ENCODE measurements at regions not wholly inside any gene's neighbourhood (a gene's known extent, or its start where the extent isn't known, plus 50 kb on each side); places are given as distances from the start of the nearest gene placed in this dataset.

DNA sequence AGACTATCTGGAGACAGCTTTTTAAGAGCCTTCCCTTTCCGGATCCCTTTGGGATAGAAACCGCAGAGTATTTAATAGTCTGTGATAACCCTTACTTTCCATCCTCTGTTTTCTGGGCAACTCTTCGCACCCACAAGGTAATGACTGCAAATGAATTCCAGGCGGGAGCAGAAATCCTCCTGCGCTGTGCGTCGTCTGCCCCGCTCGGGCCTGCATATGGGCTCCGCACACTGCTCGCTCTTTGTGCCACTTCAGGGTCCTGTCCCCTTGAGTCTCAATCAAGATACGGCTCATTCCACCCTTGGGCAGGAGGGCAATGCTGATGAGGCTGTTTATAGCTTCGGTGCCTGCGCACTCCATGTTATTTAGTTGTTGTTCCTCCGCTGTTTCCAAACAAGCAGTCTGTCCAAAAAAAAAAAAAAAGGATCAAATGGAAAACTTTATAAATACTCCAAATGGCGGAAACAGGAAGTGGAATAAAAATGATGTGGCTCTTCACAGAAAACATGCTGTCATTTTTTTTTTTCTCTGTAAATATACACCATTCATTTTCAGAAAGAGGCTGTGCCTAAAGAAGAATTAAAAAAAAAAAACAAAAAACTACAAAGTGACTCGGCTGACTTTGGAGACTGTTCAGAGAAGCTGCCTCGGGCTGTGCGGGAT, 169.6 kb upstream of the GMDS start:
- DNase-seq = peak; percentile 18

GRCh38 chr6:2412731-2413130, 167.3 kb upstream of the GMDS start:
- DNase-seq = no peak

- no peak for DNase-seq
Measured at GRCh38 chr6:2410656-2411380, 165.4 kb upstream of the GMDS start.

- no peak for DNase-seq
Measured at GRCh38 chr6:2407525-2407924, 162.1 kb upstream of the GMDS start.

DNA sequence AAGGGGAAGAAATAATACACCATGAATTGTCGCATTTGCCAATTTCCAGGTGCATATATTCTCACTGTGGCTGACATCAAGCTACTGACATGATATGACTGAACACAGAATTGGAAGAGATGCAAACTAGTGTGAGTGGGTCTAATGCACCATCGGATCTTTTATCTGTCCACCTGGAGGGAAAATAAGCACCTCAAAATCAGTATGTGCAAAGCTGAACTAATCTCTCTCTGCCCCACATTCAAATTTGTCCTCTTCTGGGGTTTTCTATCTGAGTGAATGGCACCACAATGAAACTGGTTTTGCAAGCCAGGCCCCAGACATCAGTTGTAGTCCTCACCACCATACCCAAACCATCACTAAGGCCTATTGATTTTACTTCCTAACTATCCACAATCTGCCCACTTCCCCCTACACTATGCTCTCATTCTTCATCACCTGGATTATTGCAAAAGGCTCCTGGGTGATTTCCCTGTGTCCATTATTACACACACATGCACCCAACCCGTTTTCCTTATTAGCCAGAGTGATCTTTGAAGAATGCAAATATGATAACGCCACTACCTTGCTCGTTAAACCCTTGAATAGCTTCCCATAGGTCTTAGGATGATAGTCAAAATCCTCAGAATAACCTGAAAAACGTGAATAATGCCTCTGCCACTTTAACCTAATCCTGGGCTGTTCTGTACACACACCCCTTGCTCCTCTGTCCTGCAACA, 159.0 kb upstream of the GMDS start:
- no peak for DNase-seq

GRCh38 chr6:2403546-2403945, 158.1 kb upstream of the GMDS start:
- DNase-seq = no peak

DNA sequence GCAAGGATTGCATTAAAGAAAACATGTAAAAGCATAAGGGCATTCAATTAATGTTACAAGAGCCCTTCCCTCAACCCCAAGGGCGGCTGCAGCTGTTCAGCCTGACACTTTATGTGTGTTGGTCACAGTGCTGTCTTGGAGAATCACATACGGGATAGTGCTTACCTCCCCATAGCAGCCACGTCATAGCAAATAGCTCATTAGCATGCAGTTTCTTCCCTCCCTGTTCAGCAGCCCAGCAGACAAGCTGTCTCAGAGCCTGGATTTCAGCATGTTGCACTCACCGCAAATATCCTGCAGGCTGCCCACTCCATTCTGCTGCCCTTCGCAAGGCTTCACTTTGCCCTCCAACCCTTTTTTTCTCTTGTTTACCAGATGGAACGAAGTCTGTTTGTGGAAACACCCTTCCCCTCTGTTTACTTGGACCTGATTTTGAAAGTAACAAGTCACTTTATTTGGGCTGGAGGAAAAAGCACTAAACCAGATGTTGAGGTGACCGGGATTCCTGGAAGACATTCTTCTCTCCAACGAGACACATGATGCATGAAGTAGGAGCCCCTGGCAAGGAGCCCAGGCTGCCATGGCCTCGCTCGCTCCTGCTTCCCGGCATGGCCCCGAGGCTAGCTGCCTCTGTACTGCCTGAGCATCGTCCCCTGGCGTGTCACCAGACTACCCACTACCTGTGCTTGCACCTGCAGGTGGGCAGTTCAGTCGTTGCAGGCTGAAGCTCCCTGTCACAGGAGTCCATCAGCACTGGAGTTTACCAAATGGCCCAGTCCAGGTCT, 151.6 kb upstream of the GMDS start:
- DNase-seq = peak; percentile 78

DNA sequence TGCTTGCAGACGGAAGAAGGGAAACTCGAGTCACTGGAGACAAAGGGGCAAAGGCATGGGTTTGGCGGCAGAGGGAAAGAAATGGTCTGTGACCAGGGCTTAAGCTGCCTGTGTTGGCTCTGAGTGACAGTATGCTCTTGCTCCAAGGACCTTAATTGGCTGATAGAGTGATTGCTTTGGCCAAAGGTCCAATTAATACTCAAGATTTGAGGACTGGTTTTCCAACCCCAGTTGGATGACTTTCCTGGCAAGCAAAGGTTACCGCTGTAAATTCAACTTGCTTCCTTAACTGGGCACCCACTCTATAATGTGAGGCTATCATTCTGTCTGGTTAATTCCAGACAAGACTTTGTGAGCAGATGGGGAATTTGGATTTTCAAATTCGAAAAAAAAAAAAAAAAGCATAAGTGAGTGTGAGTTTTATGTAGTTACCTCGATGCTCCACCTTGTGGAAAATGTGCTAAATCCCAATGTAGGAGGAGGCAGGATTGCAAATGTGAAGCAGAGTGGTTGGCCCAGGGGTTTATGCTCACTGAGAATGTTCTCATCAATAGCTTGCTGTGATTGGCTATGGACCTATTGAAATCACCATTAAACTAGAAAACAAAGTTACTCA, 150.7 kb upstream of the GMDS start:
- DNase-seq = peak; percentile 48

GRCh38 chr6:2388554-2389324, 143.3 kb upstream of the GMDS start:
- no peak for DNase-seq

DNA sequence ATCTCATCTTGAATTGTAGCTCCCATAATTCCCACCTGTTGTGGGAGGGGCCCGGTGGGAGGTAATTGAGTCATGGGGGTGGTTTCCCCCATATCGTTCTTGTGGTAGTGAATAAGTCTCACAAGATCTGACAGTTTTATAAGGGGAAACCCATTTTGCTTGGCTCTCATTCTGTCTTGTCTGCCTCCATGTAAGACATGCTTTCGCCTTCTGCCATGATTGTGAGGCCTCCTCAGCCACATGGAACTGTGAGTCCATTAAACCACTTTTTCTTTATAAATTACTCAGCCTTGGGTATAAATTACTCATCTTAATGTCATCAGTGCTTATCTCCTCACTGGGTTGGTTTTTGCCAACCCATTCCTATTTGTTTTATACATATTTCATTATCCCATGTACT, 142.0 kb upstream of the GMDS start:
- no peak for DNase-seq

DNA sequence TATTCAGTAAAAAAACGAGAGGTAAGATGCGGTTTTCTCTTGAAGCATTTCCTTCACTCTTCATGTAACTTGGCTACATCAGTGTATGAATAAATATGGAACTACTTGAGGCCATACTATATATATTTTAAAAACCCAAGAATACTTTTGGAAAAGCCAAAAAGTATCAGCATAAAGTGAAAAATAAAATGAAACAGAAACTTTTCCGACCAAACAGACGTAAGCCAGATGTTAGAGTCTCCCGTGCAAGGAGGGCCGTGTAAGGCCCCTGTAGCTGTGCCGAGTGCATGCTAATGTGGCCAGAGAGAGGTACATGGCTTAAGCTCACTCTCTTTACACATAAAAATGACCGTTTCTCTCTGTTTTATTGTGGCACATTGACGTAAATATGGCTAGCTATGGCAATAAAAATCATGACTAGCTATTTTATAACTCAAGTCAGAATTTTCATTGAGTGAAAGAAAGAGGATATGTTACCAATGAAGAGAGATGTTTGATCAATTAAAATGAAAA, 140.1 kb upstream of the GMDS start:
- DNase-seq = peak; percentile 34

DNA sequence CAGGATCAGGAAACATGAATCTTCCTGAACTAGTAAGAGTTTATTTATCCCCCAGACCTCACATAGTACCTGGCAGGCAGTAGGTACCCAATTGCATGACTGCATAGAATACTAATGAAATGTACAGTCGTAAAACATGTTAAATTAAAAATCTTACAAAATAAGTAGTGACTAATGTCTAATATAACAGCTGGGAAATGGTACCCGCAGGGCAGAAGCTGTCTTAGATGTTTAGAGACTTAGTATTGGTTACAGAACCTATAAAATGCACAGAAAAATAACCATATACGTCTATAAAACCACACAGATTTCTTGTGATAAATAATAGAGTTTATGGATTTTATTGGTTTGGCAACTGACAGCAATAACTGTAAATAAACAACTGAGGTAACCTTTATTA, 139.1 kb upstream of the GMDS start:
- no peak for DNase-seq

DNA sequence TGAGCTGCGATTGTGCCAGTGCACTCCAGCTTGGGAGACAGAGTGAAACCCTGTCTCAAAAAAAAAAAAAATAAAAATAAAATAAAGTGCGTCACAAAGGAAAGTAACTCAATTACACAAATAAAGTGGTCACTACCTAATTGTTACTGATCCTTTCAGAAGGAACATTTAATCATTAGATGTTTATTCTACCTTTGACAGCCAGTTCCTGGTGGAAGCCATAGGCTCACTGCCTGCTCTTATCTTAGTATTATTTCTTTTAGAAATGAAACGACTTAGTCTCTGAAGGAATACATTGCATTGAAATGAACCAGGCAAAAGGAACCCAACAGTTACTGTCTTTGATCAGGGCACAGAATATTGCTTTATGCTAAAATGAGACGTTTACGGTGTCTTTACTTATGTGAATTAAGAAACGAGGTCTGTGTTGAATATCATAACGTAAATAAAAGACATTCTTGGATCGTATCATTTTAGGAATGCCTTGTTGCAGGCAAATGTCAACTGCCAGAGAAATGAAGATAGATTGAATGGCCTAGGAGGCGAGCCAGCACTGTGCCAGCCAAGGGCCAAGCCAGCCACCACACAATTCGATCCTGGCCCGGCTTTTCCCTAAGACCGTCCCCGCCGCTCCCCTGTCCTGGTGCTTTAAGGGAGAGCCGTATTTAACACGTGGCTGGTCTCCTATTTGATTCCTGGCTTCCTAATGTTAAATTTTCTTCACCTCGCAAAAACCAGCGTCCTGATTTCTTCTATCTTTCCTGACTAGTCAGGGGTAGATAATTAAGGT, 136.7 kb upstream of the GMDS start:
- no peak for DNase-seq

DNA sequence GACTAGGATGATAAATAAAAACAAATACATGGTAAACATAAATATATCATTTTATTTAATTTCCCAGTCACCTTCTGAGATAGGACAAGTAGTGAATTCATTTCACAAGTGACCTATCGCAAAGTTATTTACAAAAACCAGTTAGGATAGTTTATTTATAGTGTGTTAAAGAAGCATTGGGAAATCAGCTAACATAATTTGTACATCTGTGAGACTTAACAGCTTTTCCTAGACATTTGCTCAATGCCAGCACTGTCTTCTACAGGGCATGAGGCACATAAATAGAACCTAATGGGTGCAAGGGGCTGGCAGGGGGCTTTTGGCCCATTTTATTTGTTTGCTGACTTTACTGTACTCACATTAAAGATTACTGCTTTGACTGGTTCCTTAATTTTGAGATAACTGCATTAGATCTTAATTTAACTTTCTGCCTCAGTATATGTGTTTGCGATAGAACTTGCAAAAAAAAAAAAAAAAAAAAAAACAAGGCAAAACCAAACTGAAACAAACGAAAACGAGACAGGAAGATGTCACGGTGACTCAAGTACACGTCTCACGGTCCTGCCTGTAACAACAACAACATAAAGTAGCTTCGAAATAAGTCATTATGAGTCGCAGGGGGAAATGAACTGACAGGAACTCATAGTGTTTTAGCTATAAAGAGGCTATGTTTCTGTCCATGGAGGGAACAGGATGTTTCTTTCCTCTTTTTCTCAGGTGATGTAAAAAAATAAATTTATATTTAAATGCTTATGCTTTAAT, 133.7 kb upstream of the GMDS start:
- DNase-seq = no peak

- DNase-seq = no peak
Measured at GRCh38 chr6:2378046-2378657, 132.7 kb upstream of the GMDS start.

DNA sequence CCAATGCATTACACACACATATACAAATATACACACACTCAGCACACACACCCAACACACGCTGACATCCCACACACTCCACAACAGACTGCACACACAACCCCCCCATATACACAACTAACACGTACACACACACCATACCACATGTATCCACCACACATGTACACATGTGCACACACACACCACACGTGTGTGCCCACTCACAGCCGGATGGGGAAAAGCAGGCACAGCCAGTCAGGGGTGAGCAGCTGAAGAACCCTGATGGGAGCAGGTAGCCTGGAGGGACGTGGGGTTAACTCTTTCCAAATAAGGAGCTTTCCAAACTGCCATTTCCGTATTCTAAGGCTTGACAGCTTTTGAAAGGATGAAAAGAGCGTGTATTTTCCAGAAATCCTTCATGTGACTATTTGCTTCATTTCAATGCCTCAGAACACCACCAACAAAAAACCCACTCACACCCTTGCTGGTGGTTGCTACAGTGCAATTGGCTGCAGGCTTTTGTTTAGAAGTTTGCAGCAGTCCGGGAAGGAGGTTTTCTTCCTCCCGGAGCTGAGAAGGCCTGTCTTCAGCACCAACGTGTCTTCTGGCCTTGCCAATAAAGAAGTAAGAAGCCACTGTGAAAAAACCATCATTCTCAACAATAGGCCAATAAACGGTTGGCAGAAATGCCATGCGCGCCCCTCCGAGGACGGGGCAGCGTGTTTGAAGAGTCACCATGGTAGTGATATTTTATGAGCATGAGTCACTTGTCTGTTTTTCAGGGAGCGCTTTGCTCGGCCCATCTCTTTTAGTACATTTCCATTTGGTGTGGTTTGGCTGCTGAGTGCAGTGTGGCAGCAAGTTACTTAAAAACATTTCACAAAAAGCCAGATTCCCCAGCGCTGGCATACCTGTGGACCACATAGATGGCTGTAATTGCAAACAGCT, 131.3 kb upstream of the GMDS start:
- peak; percentile 60 for DNase-seq

- no peak for DNase-seq
Measured at GRCh38 chr6:2375443-2375842, 130.0 kb upstream of the GMDS start.

- no peak for DNase-seq
Measured at GRCh38 chr6:2369606-2370005, 124.2 kb upstream of the GMDS start.

DNA sequence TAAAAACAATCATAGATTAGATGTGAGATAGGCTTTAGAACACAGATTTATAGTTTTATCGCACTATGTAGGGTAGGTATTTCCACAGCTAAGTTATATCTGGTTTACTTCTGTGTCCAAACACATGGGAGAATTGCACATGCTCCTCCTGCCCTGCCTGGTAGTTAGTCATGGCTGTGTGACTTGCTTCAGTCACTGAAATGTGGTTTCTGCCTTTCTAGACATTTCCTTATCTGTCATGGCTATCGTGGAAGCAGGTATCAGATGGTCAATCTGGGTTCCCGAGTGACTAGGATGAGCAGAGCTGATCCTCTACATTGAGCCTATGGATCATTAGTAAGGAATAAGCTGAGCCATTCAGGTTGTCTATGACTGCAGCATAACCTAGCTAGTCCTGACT, 117.8 kb upstream of the GMDS start:
- DNase-seq = no peak

All from right hindlimb (tissue), 1 donor.